ENCODE measurements at regions not wholly inside any gene's neighbourhood (a gene's known extent, or its start where the extent isn't known, plus 50 kb on each side); places are given as distances from the start of the nearest gene placed in this dataset.
"Not testable (repeated sequence)": the region's sequence is repeated elsewhere in the genome, so short reads cannot be mapped to it uniquely, and the experiment has no call there.

DNA sequence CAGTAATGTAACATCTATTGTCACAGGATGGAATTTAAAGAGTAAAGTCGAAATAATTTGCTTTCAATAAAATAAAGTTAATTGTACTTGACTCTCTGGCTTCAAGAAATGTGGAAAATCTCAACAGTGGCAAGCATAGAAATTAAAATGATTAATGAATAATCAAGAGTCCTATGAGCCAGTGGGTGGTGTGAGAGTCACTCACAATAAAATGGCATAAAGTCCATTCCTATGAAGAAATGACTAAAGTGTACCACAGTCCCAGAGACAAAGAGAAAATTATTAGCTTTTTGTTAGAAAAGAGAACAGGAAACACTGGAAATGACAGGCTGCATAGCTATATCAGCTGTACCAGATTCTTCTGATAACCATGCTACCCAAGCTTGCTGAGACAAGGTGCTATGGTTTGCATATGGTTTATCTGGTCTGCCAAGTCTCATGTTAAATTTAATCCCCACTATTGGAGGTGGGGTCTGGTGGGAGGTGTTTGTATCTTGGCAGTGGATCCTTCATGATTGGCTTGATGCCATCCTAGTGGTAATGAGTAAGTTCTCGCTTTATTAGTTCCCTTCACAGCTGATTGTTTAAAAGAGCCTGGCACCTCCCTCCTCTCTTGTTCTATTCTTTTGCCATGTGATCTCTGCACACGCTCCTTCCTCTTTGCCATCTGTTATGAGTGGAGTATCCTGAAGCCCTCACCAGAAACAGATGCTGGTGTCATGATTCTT is 647.7 kb upstream of the ITGA1 start:
- Histone ChIP-seq H3K4me2 (ENCODE audit: low read length) (no peak overlapping the region), H3K18ac (ENCODE audit: low read length) (no peak overlapping the region), H3K9ac (ENCODE audit: low read length) (no peak overlapping the region), H3K4ac (ENCODE audit: low read depth, low read length) (no peak overlapping the region), H3K79me2 (ENCODE audit: control insufficient read depth, insufficient read depth, low read length) (no peaks in the 10 kb centered on the region), H4K8ac (ENCODE audit: low read depth, low read length) (no peak overlapping the region), H3K79me1 (ENCODE audit: low read length) (no peaks in the 10 kb centered on the region), H3K27ac (ENCODE audit: low read depth, low read length) (no peak overlapping the region), H3K4me3 (ENCODE audit: low read length) (no peak overlapping the region), H2AK5ac (ENCODE audit: low read length) (no peak overlapping the region), H2BK15ac (replicated peaks; ENCODE audit: low read depth) (no peak overlapping the region), H4K5ac (ENCODE audit: low read length) (no peak overlapping the region), H2BK120ac (ENCODE audit: low read depth, low read length) (no peak overlapping the region), H3K4me1 (ENCODE audit: control insufficient read depth, low read depth, low read length) (no peaks in the 10 kb centered on the region), H2BK5ac (ENCODE audit: low read length) (no peak overlapping the region), H3K27me3 (ENCODE audit: insufficient read depth, low read length, poor library complexity) (no peaks in the 10 kb centered on the region), H3K56ac (ENCODE audit: low read length) (no peak overlapping the region), H3K36me3 (ENCODE audit: control insufficient read depth, insufficient read depth, low read length) (no peaks in the 10 kb centered on the region), H3K23ac (ENCODE audit: low read length) (no peak overlapping the region)
- DNase-seq: peak; percentile 2
- no CpG with 5 or more reads among the region's 3 CpGs for WGBS (ENCODE audit: extremely low coverage, insufficient coverage, low lambda C conversion rate)

DNA sequence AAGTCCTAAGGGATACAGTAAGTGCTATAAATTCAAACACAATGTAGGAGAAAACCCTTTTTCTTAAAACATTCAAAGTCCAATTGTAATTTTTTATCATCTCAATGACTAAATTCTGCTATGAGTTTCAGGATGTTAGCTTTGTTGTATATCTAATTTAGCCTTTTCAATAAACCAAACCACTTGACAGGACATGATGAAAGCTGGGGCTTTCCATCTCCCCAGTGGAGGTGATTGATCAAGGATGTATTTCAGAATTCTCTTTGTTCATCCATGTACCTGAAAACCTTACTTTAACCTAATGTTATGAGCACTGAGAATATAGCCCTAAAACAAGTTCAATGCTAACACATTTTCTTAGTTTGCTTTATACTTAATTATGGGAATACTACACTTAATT is 639.0 kb upstream of the ITGA1 start:
- no peak overlapping the region for H3K4ac ChIP-seq (ENCODE audit: low read depth, low read length)
- H2BK5ac ChIP-seq (ENCODE audit: low read length): no peak overlapping the region
- H3K9ac ChIP-seq (ENCODE audit: low read length): no peak overlapping the region
- H2AK5ac ChIP-seq (ENCODE audit: low read length): no peak overlapping the region
- no peak overlapping the region for H3K4me3 ChIP-seq (ENCODE audit: low read length)
- no peak for DNase-seq
- H4K5ac ChIP-seq (ENCODE audit: low read length): no peak overlapping the region
- H3K4me2 ChIP-seq (ENCODE audit: low read length): no peak overlapping the region
- no peaks in the 10 kb centered on the region for H3K36me3 ChIP-seq (ENCODE audit: control insufficient read depth, insufficient read depth, low read length)
- no peak overlapping the region for H3K18ac ChIP-seq (ENCODE audit: low read length)
- no peak overlapping the region for H3K56ac ChIP-seq (ENCODE audit: low read length)
- H2BK15ac ChIP-seq (replicated peaks; ENCODE audit: low read depth): no peak overlapping the region
- no peak overlapping the region for H3K27ac ChIP-seq (ENCODE audit: low read depth, low read length)
- H2BK120ac ChIP-seq (ENCODE audit: low read depth, low read length): no peak overlapping the region
- no peak overlapping the region for H3K23ac ChIP-seq (ENCODE audit: low read length)
- no peak overlapping the region for H4K8ac ChIP-seq (ENCODE audit: low read depth, low read length)
- H3K79me1 ChIP-seq (ENCODE audit: low read length): no peaks in the 10 kb centered on the region
- H3K79me2 ChIP-seq (ENCODE audit: control insufficient read depth, insufficient read depth, low read length): no peaks in the 10 kb centered on the region
- no peaks in the 10 kb centered on the region for H3K27me3 ChIP-seq (ENCODE audit: insufficient read depth, low read length, poor library complexity)
- H3K4me1 ChIP-seq (ENCODE audit: control insufficient read depth, low read depth, low read length): no peaks in the 10 kb centered on the region

DNA sequence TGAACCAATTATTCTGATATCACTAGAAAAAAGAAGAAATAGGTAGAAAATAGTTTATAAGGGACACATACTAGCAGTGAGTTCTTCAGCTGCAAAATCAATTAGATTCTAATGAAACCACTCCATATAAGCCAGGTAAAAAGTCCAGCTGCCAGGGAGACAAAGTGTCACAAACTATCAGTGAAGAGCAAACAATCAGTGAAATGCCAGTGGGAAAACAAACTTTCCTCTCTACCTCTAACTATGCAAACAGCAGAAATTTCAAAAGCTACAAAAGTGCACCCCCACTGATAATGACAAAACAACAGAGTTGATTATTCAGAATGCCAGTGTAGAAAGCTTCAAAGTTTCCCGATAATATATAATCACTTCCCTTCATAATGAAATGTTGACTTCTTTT is 637.2 kb upstream of the ITGA1 start:
- WGBS (ENCODE audit: extremely low coverage, insufficient coverage, low lambda C conversion rate): no CpG with 5 or more reads among the region's 1 CpG
- Histone ChIP-seq H3K27me3 (ENCODE audit: insufficient read depth, low read length, poor library complexity) (no peaks in the 10 kb centered on the region), H2AK5ac (ENCODE audit: low read length) (no peak overlapping the region), H3K9ac (ENCODE audit: low read length) (no peak overlapping the region), H3K27ac (ENCODE audit: low read depth, low read length) (no peak overlapping the region), H2BK120ac (ENCODE audit: low read depth, low read length) (no peak overlapping the region), H3K79me1 (ENCODE audit: low read length) (no peaks in the 10 kb centered on the region), H3K4me1 (ENCODE audit: control insufficient read depth, low read depth, low read length) (no peaks in the 10 kb centered on the region), H2BK5ac (ENCODE audit: low read length) (no peak overlapping the region), H3K36me3 (ENCODE audit: control insufficient read depth, insufficient read depth, low read length) (no peaks in the 10 kb centered on the region), H3K4me3 (ENCODE audit: low read length) (no peak overlapping the region), H3K4me2 (ENCODE audit: low read length) (no peak overlapping the region), H3K18ac (ENCODE audit: low read length) (no peak overlapping the region), H3K56ac (ENCODE audit: low read length) (no peak overlapping the region), H4K5ac (ENCODE audit: low read length) (no peak overlapping the region), H2BK15ac (replicated peaks; ENCODE audit: low read depth) (no peak overlapping the region), H3K79me2 (ENCODE audit: control insufficient read depth, insufficient read depth, low read length) (no peaks in the 10 kb centered on the region), H3K23ac (ENCODE audit: low read length) (no peak overlapping the region), H3K4ac (ENCODE audit: low read depth, low read length) (no peak overlapping the region), H4K8ac (ENCODE audit: low read depth, low read length) (no peak overlapping the region)
- DNase-seq: peak; percentile 3

DNA sequence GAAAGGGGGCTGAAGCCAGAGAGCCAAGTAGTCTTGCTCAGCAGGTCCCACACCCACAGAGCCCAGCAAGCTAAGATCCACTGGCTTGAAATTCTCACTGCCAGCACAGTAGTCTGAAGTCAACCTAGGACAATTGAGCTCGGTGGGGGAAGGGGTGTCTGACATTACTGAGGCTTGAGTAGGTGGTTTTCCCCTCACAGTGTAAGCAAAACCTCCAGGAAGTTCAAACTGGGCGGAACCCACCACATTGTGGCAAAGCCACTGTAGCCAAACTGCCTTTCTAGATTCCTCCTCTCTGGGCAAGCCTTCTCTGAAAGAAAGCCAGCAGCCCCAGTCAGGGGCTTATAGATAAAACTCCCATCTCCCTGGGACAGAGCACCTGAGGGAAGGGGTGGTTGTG is 630.9 kb upstream of the ITGA1 start:
- not testable (repeated sequence) for H3K79me1 ChIP-seq (ENCODE audit: low read length); H3K79me2 ChIP-seq (ENCODE audit: control insufficient read depth, insufficient read depth, low read length); H2BK15ac ChIP-seq (replicated peaks; ENCODE audit: low read depth); H2BK5ac ChIP-seq (ENCODE audit: low read length); DNase-seq; H3K23ac ChIP-seq (ENCODE audit: low read length); H3K18ac ChIP-seq (ENCODE audit: low read length); H2AK5ac ChIP-seq (ENCODE audit: low read length); H3K36me3 ChIP-seq (ENCODE audit: control insufficient read depth, insufficient read depth, low read length); H2BK120ac ChIP-seq (ENCODE audit: low read depth, low read length); H3K4me1 ChIP-seq (ENCODE audit: control insufficient read depth, low read depth, low read length); H3K4me2 ChIP-seq (ENCODE audit: low read length); H3K9ac ChIP-seq (ENCODE audit: low read length); H4K8ac ChIP-seq (ENCODE audit: low read depth, low read length); H3K27ac ChIP-seq (ENCODE audit: low read depth, low read length); H4K5ac ChIP-seq (ENCODE audit: low read length); H3K4me3 ChIP-seq (ENCODE audit: low read length); H3K56ac ChIP-seq (ENCODE audit: low read length); H3K4ac ChIP-seq (ENCODE audit: low read depth, low read length); H3K27me3 ChIP-seq (ENCODE audit: insufficient read depth, low read length, poor library complexity)
- WGBS (ENCODE audit: extremely low coverage, insufficient coverage, low lambda C conversion rate): no CpG with 5 or more reads among the region's 2 CpGs

DNA sequence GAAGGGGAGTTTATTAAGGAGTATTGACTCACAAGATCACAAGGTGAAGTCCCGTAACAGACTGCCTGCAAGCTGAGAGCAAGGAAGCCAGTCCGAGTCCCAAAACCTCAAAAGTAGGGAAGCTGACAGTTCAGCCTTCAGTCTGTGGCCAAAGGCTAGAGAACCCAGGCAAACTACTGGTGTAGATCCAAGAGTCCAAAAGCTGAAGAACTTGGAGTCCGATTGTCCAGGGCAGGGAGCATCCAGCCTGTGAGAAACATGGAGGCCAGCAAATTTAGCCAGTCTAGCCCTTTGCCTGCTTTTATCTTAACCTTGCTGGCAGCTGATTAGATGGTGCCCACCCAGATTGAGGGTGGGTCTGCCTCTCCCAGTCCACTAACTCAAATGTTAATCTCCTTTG is 621.9 kb upstream of the ITGA1 start:
- not testable (repeated sequence) for H2BK5ac ChIP-seq (ENCODE audit: low read length)
- WGBS (ENCODE audit: extremely low coverage, insufficient coverage, low lambda C conversion rate): no CpG with 5 or more reads among the region's 3 CpGs

DNA sequence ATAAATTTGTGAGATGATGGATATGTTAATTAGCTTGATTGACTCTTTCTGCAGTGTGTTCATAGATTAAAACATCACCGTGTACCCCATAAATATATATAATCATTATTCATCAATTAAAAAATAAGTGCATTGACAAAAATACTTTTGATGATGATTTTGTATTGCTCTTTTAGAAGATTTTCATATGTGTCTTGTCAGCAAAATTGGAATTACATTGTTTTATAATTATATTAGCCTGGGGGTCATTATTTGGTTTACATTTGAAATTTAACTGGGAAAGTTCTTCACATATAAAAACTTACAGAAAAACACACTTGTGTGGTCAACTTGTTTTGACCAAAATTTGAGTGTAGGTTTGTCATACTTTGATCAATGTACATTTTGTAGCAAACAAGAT is 614.6 kb upstream of the ITGA1 start:
- Histone ChIP-seq H3K4me3 (ENCODE audit: low read length) (no peak overlapping the region), H3K27me3 (ENCODE audit: insufficient read depth, low read length, poor library complexity) (no peaks in the 10 kb centered on the region), H4K5ac (ENCODE audit: low read length) (no peak overlapping the region), H2BK120ac (ENCODE audit: low read depth, low read length) (no peak overlapping the region), H2BK15ac (replicated peaks; ENCODE audit: low read depth) (no peak overlapping the region), H3K79me2 (ENCODE audit: control insufficient read depth, insufficient read depth, low read length) (no peaks in the 10 kb centered on the region), H3K4me2 (ENCODE audit: low read length) (no peak overlapping the region), H3K27ac (ENCODE audit: low read depth, low read length) (no peak overlapping the region), H3K4me1 (ENCODE audit: control insufficient read depth, low read depth, low read length) (no peaks in the 10 kb centered on the region), H3K36me3 (ENCODE audit: control insufficient read depth, insufficient read depth, low read length) (no peaks in the 10 kb centered on the region), H2AK5ac (ENCODE audit: low read length) (no peak overlapping the region), H4K8ac (ENCODE audit: low read depth, low read length) (no peak overlapping the region), H3K23ac (ENCODE audit: low read length) (no peak overlapping the region), H3K79me1 (ENCODE audit: low read length) (no peaks in the 10 kb centered on the region), H3K9ac (ENCODE audit: low read length) (no peak overlapping the region), H3K56ac (ENCODE audit: low read length) (no peak overlapping the region), H2BK5ac (ENCODE audit: low read length) (no peak overlapping the region), H3K18ac (ENCODE audit: low read length) (no peak overlapping the region), H3K4ac (ENCODE audit: low read depth, low read length) (no peak overlapping the region)
- no peak for DNase-seq
- no CpG with 5 or more reads among the region's 1 CpG for WGBS (ENCODE audit: extremely low coverage, insufficient coverage, low lambda C conversion rate)

More for the DNA sequence above, 621.9 kb upstream of the ITGA1 start:
- H3K36me3 ChIP-seq (ENCODE audit: control insufficient read depth, insufficient read depth, low read length); H3K79me1 ChIP-seq (ENCODE audit: low read length); H3K9ac ChIP-seq (ENCODE audit: low read length); DNase-seq; H3K4me2 ChIP-seq (ENCODE audit: low read length); H3K23ac ChIP-seq (ENCODE audit: low read length); H2BK15ac ChIP-seq (replicated peaks; ENCODE audit: low read depth); H4K5ac ChIP-seq (ENCODE audit: low read length); H3K79me2 ChIP-seq (ENCODE audit: control insufficient read depth, insufficient read depth, low read length); H2AK5ac ChIP-seq (ENCODE audit: low read length); H3K27ac ChIP-seq (ENCODE audit: low read depth, low read length); H3K4me1 ChIP-seq (ENCODE audit: control insufficient read depth, low read depth, low read length); H3K4me3 ChIP-seq (ENCODE audit: low read length); H2BK120ac ChIP-seq (ENCODE audit: low read depth, low read length); H3K27me3 ChIP-seq (ENCODE audit: insufficient read depth, low read length, poor library complexity); H3K4ac ChIP-seq (ENCODE audit: low read depth, low read length); H3K18ac ChIP-seq (ENCODE audit: low read length); H3K56ac ChIP-seq (ENCODE audit: low read length); H4K8ac ChIP-seq (ENCODE audit: low read depth, low read length): not testable (repeated sequence)

All from mesendoderm (in vitro differentiated cells).